ENCODE measurements at regions not wholly inside any gene's neighbourhood (a gene's known extent, or its start where the extent isn't known, plus 50 kb on each side); places are given as distances from the start of the nearest gene placed in this dataset.
"Not testable (repeated sequence)": the region's sequence is repeated elsewhere in the genome, so short reads cannot be mapped to it uniquely, and the experiment has no call there.

- in situ Hi-C loops (cut with HindIII; ENCODE audit: low pct_unique_long_range_greater_than_20kb, low sequenced_read_pairs) = no loop called here
- DNase-seq (ENCODE audit: low read depth) = no peak
Observed at GRCh38 chr14:48378541-48378940, 703.1 kb upstream of the MDGA2 start.

- no peak for DNase-seq (ENCODE audit: low read depth)
- in situ Hi-C loops (cut with HindIII; ENCODE audit: low pct_unique_long_range_greater_than_20kb, low sequenced_read_pairs) = no loop called here
Observed at GRCh38 chr14:48373981-48374380, 698.6 kb upstream of the MDGA2 start.

GRCh38 chr14:48350971-48351370, 675.6 kb upstream of the MDGA2 start:
- DNase-seq (ENCODE audit: low read depth) = peak; percentile 10
- in situ Hi-C loops (cut with HindIII; ENCODE audit: low pct_unique_long_range_greater_than_20kb, low sequenced_read_pairs) = no loop called here

- no peak for DNase-seq (ENCODE audit: low read depth)
- in situ Hi-C loops (cut with HindIII; ENCODE audit: low pct_unique_long_range_greater_than_20kb, low sequenced_read_pairs) = no loop called here
Observed at GRCh38 chr14:48349689-48350088, 674.3 kb upstream of the MDGA2 start.

- DNase-seq (ENCODE audit: low read depth) = no peak
- in situ Hi-C loops (cut with HindIII; ENCODE audit: low pct_unique_long_range_greater_than_20kb, low sequenced_read_pairs) = no loop called here
Observed at GRCh38 chr14:48341069-48341468, 665.7 kb upstream of the MDGA2 start.

GRCh38 chr14:48333221-48333920, 658.0 kb upstream of the MDGA2 start:
- in situ Hi-C loops (cut with HindIII; ENCODE audit: low pct_unique_long_range_greater_than_20kb, low sequenced_read_pairs) = no loop called here

GRCh38 chr14:48331421-48331820, 656.0 kb upstream of the MDGA2 start:
- in situ Hi-C loops (cut with HindIII; ENCODE audit: low pct_unique_long_range_greater_than_20kb, low sequenced_read_pairs) = no loop called here
- DNase-seq (ENCODE audit: low read depth) = no peak

More at GRCh38 chr14:48333221-48333920, 658.0 kb upstream of the MDGA2 start:
- no peak for DNase-seq (ENCODE audit: low read depth)

- no peak for DNase-seq (ENCODE audit: low read depth)
- in situ Hi-C loops (cut with HindIII; ENCODE audit: low pct_unique_long_range_greater_than_20kb, low sequenced_read_pairs) = no loop called here
Observed at GRCh38 chr14:48325486-48325885, 650.1 kb upstream of the MDGA2 start.

- DNase-seq (ENCODE audit: low read depth) = no peak
Observed at GRCh38 chr14:48323665-48324064, 648.3 kb upstream of the MDGA2 start.

DNA sequence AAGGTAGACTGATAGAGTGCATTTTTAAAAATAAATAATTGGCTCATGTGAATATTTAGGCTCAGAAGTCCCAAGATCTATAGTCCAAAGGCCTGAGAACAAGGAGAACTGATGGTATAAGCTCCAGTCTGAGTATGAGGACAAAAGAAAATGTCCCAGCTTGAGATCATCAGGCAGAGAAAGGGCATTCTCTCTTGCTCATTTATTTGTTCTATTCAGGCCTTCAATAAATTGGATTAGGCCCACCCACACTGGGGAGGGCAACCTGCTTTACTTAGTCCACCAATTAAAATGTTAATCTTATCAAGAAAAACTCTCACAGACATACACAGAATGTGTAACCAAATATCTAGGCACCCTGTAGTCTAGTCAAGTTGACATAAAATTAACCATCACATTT, 644.4 kb upstream of the MDGA2 start:
- DNase-seq (ENCODE audit: low read depth) = no peak
- in situ Hi-C loops (cut with HindIII; ENCODE audit: low pct_unique_long_range_greater_than_20kb, low sequenced_read_pairs) = no loop called here

More at GRCh38 chr14:48323665-48324064, 648.3 kb upstream of the MDGA2 start:
- in situ Hi-C loops (cut with HindIII; ENCODE audit: low pct_unique_long_range_greater_than_20kb, low sequenced_read_pairs) = no loop called here

GRCh38 chr14:48304729-48305128, 629.3 kb upstream of the MDGA2 start:
- no peak for DNase-seq (ENCODE audit: low read depth)
- in situ Hi-C loops (cut with HindIII; ENCODE audit: low pct_unique_long_range_greater_than_20kb, low sequenced_read_pairs) = no loop called here

DNA sequence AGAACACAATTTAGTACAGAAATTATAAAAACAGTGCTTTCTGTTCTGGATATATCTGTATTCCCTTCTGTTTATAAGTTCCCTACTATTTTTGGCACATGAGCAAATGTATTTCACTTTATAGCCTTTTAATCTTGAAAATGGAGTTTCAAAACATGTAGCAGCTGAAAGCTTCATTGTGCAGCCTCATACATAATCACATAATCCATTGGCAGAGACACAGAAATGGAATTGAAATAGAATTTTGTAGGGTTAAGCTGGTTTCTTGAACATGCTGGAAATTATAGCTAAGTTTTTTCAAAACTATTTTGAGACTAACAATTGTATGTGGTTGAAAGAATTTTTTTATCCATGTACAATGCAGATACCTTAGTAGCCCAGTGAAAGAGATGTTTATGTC, 614.3 kb upstream of the MDGA2 start:
- DNase-seq (ENCODE audit: low read depth) = no peak
- in situ Hi-C loops (cut with HindIII; ENCODE audit: low pct_unique_long_range_greater_than_20kb, low sequenced_read_pairs) = no loop called here

- in situ Hi-C loops (cut with HindIII; ENCODE audit: low pct_unique_long_range_greater_than_20kb, low sequenced_read_pairs) = not testable (repeated sequence)
Observed at GRCh38 chr14:48285217-48285616, 609.8 kb upstream of the MDGA2 start.

DNA sequence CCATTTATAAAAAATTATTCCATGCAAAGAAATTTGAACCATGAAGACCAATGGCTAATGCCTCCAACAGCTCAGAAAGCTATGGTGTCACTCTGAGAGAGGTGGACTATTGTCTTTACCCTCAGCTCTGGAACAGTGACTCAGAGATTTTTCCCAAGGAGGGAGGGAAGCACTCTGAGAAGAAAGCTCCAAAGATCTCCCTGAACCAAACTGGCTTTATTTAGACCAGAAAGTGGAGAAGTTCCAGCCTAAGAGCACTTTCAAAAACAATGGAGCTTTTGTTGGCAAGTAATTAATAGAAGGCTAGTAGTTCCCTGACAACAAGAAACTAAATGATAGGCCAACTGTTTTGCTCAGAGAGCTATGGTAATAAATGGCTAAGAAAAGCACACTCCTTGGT, 599.9 kb upstream of the MDGA2 start:
- in situ Hi-C loops (cut with HindIII; ENCODE audit: low pct_unique_long_range_greater_than_20kb, low sequenced_read_pairs) = no loop called here
- DNase-seq (ENCODE audit: low read depth) = no peak

More at GRCh38 chr14:48285217-48285616, 609.8 kb upstream of the MDGA2 start:
- DNase-seq (ENCODE audit: low read depth) = not testable (repeated sequence)

GRCh38 chr14:48274826-48275225, 599.4 kb upstream of the MDGA2 start:
- in situ Hi-C loops (cut with HindIII; ENCODE audit: low pct_unique_long_range_greater_than_20kb, low sequenced_read_pairs) = no loop called here
- no peak for DNase-seq (ENCODE audit: low read depth)

GRCh38 chr14:48267926-48268325, 592.5 kb upstream of the MDGA2 start:
- DNase-seq (ENCODE audit: low read depth); in situ Hi-C loops (cut with HindIII; ENCODE audit: low pct_unique_long_range_greater_than_20kb, low sequenced_read_pairs): not testable (repeated sequence)

DNA sequence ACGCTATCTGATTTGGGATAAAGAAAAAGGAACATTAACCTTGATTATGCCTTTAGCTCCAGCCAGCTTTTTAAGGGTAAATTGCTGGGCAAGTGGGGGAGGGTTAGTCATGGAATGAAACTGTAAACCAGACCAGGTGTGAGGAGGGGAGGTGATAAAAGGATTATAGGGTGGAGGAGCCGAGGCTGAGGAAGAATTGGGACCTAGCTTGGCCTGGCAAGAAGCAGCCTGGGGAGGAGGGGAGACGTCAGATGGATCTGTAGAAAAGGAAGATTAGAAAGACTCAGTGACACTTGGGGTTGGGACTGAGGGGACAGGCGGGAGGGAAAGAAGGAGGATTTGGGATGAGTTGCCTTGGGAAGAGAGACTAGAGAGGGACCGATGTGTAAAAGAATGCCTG, 590.8 kb upstream of the MDGA2 start:
- not testable (repeated sequence) for DNase-seq (ENCODE audit: low read depth)

DNA sequence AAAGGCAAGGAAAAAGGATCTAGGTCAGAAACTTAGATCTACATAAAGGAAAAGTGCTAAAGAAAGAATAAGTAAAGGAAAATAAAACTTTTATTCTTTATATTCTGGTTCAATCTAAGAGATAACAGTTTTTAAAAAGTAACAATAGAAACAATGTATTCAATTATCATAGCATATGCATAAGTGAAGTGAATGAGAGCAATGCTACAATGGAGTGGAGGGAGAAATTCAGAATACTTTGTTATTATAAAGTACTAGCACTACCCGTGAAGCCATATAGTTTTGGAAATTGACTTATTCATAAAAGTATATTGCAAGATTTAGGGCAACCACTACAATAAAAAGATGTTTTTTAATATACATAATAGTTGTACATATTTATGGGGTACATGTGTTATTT, 586.0 kb upstream of the MDGA2 start:
- DNase-seq (ENCODE audit: low read depth) = no peak
- in situ Hi-C loops (cut with HindIII; ENCODE audit: low pct_unique_long_range_greater_than_20kb, low sequenced_read_pairs) = no loop called here

More for the DNA sequence above, 590.8 kb upstream of the MDGA2 start:
- in situ Hi-C loops (cut with HindIII; ENCODE audit: low pct_unique_long_range_greater_than_20kb, low sequenced_read_pairs) = not testable (repeated sequence)

GRCh38 chr14:48260394-48261295, 585.2 kb upstream of the MDGA2 start:
- DNase-seq (ENCODE audit: low read depth); in situ Hi-C loops (cut with HindIII; ENCODE audit: low pct_unique_long_range_greater_than_20kb, low sequenced_read_pairs): not testable (repeated sequence)
